AG04449 (cell line): ENCODE measurements at regions not wholly inside any gene's neighbourhood (a gene's known extent, or its start where the extent isn't known, plus 50 kb on each side); places are given as distances from the start of the nearest gene placed in this dataset.

Experiments used
- CTCF ChIA-PET: fragments of 350-600 bp; formaldehyde crosslinking; extraction: SDS; loops from one replicate; lab custom pipeline; 2021; ENCODE audit warnings: antibody characterized with exemption; lab: Yijun Ruan, JAX
- POLR2A ChIA-PET: fragments of 400-600, 350-600 bp; formaldehyde crosslinking; extraction: SDS; loops from one replicate; lab custom pipeline; 2020; ENCODE audit warnings: antibody characterized with exemption, inconsistent platforms; lab: Yijun Ruan, JAX
- DNase-seq: peaks from one replicate; pipeline ENCODE4 v3.0.0-alpha.2; 2010; ENCODE audit warnings: low read depth, low spot score
- H3K4me3 ChIP-seq: 2 replicates; pipeline ENCODE4 v1.5.1; 2011; ENCODE audit warnings: low read depth, mild to moderate bottlenecking, control low read depth, low read length
- TF ChIP-seq, protein P1 (sequence below): IDR thresholded peaks from one replicate; pipeline ENCODE4 v1.5.1; 2011; ENCODE audit warnings: mild to moderate bottlenecking, moderate library complexity, low read length, control low read depth, inconsistent platforms; ENCODE audit not compliant: insufficient read depth; ENCODE audit errors: missing control alignments

DNA sequence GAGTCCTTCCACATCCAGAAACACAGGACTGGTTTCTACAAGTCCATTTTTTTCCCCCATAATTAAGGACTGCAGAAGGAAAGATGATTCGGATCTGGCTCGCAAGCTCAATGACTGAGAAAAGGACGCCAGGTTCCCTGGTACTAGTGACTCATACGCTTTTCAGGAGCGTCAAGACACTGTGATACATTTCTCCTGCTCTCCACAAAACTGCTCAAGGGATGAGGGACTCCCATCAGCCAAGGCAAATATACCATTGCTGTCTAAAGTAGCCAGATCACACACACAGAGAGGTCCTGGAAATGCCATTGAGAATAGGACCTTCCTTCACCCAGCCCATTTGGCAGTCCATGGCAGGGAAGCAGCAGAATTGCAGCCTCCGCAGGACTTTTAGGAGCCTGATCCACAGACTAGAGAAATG lies 253.6 kb upstream of the IRF2BP2 start:
- CTCF ChIA-PET, result interaction anchor here (1.3 kb wide), 3 partner anchors 9 to 260 kb away, joined by 3 to 4 read pairs (median 3); no protein-coding TSS in a partner anchor
- DNase-seq, result no peak
- TF ChIP-seq, protein P1, sequence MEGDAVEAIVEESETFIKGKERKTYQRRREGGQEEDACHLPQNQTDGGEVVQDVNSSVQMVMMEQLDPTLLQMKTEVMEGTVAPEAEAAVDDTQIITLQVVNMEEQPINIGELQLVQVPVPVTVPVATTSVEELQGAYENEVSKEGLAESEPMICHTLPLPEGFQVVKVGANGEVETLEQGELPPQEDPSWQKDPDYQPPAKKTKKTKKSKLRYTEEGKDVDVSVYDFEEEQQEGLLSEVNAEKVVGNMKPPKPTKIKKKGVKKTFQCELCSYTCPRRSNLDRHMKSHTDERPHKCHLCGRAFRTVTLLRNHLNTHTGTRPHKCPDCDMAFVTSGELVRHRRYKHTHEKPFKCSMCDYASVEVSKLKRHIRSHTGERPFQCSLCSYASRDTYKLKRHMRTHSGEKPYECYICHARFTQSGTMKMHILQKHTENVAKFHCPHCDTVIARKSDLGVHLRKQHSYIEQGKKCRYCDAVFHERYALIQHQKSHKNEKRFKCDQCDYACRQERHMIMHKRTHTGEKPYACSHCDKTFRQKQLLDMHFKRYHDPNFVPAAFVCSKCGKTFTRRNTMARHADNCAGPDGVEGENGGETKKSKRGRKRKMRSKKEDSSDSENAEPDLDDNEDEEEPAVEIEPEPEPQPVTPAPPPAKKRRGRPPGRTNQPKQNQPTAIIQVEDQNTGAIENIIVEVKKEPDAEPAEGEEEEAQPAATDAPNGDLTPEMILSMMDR, result no peak
- no peak overlapping the region for H3K4me3 ChIP-seq
- POLR2A ChIA-PET, result interaction anchor here (1.3 kb wide), 1 partner anchor 140 kb away, joined by 3 read pairs; no protein-coding TSS in a partner anchor

DNA sequence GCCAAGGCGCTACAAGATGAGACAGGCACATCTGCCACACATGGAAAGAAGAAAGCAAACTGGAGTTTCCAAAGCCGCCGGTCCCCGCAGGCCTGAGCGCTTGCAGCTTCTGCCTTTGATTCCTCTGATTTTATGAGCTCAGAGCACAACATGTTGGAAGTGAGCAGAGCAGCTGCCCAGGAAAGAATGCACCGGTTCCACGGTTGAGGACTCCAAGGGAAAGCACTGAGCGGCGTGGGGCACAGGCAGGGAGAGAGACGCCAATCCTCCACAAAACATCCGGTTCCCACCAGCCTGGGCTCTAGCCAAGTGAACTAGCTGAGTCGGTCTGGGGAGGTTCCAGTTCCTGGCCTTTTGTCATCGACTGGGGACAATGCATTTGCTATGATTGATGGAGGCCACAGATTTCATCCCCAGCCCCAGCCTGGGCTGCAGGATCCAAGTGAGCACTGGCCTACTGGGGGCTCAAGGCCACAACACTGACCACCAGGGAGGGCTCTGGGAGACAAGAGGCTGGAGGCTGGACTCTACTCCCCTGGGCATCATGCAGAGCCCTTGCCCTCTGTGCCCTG lies 253.1 kb upstream of the IRF2BP2 start:
- no peak for DNase-seq
- CTCF ChIA-PET, result interaction anchor here (1.3 kb wide), 3 partner anchors 9 to 259 kb away, joined by 3 to 4 read pairs (median 3); no protein-coding TSS in a partner anchor
- POLR2A ChIA-PET, result interaction anchor here (1.3 kb wide), 1 partner anchor 139 kb away, joined by 3 read pairs; no protein-coding TSS in a partner anchor
- no peak overlapping the region; the same call in 1 of the 2 replicates for H3K4me3 ChIP-seq
- TF ChIP-seq, protein P1, result no peak

DNA sequence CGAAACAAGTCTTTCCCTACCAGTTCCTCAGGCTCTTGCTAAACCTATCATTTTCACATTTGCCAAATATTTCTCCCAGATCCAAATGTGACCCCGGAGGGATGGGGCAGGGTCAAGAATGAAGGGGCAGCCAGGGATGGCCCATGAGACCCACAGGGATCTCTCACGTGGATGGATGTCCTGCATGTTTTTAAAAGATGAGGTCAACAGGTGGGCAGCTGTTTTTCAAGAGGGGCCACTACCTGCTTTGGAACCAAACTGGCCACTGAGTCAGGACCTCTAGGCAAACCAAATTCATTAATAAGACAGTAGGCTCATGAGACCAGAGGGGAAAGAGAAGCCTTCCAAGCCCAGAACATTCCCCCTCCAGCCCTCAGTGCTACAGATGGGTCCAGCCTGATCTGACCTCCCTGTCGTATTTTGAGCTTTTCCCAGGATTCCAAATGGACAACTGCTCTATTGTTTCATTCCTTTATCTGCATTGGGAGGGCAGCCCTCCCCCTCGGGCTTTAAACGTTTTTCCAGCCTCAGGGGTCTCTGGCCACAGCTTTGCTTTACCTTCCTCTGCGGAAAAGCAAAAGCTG lies 252.5 kb upstream of the IRF2BP2 start:
- DNase-seq, result no peak
- no peak overlapping the region for H3K4me3 ChIP-seq
- POLR2A ChIA-PET, result interaction anchor here (1.3 kb wide), 1 partner anchor 138 kb away, joined by 3 read pairs; no protein-coding TSS in a partner anchor
- TF ChIP-seq, protein P1, result no peak
- CTCF ChIA-PET, result interaction anchor here (1.3 kb wide), 3 partner anchors 8 to 259 kb away, joined by 3 to 4 read pairs (median 3); no protein-coding TSS in a partner anchor

- DNase-seq, result no peak
- ChIA-PET CTCF (no interaction called here), POLR2A (no interaction called here)
- H3K4me3 ChIP-seq, result no peak overlapping the region
- TF ChIP-seq, protein P1, result no peak
Observed at GRCh38 chr1:234861761-234862160, 251.8 kb upstream of the IRF2BP2 start.

- ChIA-PET CTCF (no interaction called here), POLR2A (no interaction called here)
- DNase-seq, result no peak
- no peak overlapping the region for H3K4me3 ChIP-seq
- TF ChIP-seq, protein P1, result no peak
Observed at GRCh38 chr1:234861024-234861620, 251.1 kb upstream of the IRF2BP2 start.

DNA sequence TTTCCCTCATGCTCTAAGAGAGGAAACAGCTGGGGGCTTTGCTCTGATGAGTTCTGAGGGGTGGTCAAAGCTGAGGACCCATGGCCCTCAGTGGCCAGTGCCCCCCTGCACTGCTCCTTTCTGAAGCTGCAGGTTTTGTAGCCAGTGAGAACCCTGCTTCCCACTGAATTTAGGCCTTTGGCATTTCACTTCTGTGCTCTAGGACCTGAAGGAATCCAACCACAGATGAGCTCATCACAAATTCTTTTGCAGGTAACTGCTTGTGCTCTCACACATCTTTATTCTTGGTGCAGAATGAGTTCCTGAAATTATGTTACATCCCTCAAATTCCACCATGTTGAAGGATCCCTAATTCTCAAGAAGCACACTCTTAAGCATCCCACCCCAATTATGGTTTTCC lies 248.7 kb upstream of the IRF2BP2 start:
- TF ChIP-seq, protein P1, result no peak
- ChIA-PET POLR2A (no interaction called here), CTCF (no interaction called here)
- no peak overlapping the region for H3K4me3 ChIP-seq
- no peak for DNase-seq
